ENCODE measurements at regions not wholly inside any gene's neighbourhood (a gene's known extent, or its start where the extent isn't known, plus 50 kb on each side); places are given as distances from the start of the nearest gene placed in this dataset.
A peak's percentile ranks its signal among the peaks of the same experiment; 100 is the strongest.

DNA sequence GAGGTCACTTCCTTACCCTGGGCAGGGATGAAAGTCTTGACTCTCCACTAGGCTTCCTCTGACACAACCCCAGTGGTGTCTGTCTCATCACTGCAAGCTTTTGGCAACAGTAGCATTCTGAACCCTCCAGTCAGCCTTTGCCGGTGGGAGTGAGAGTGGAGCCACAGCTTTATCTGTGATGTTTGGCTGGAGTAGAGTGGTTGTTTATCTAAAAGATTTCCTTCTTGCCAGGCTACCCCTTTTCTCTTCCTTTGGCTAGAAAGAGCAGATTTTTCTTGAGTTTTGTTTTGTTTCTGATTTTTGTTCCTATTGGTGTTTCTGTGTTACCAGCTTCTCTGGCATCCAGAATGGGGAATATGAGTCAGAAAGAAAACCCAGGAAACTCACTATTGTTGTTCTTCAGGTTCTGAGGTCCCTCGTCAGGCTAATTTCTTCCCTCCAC, 98.9 kb upstream of the KIF5B start:
- H3K9me3 ChIP-seq (ENCODE audit: control insufficient read depth, low read depth, low read length), result no peaks in the 10 kb centered on the region
- H3K27ac ChIP-seq (ENCODE audit: low read length), result no peak overlapping the region
- DNase-seq, result no peak
- no peak overlapping the region for H3K4me3 ChIP-seq (ENCODE audit: low read length)
- no peaks in the 10 kb centered on the region for H3K4me1 ChIP-seq (ENCODE audit: control insufficient read depth, insufficient read depth, low read length)
- WGBS (ENCODE audit: insufficient coverage, low lambda C conversion rate), result 100% methylated on average over 1 of the region's 2 CpGs
- H3K36me3 ChIP-seq (ENCODE audit: control insufficient read depth, insufficient read depth, low read length), result no peaks in the 10 kb centered on the region
- H3K27me3 ChIP-seq (ENCODE audit: control insufficient read depth, insufficient read depth, low read length), result no peaks in the 10 kb centered on the region

DNA sequence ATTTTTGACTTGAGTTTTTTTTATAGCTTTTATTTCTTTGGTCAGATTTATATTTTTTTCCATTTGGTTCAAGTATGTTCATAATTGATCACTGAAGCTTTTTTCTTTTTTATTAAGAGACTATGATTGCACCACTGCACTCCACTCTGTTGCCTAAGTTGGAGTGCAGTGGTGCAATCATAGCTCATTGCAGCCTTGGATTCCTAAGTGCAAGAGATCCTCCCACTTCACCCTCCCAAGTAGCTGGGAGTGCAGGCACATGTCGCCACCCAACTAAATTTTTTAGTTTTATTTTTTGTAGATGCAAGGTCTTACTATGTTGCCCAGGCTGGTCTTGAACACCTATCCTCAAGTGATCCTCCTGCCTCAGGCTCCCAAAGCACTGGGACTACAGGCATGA, 97.7 kb upstream of the KIF5B start:
- no peak for DNase-seq
- no CpG with 5 or more reads among the region's 1 CpG for WGBS (ENCODE audit: insufficient coverage, low lambda C conversion rate)
- no peak overlapping the region for H3K4me3 ChIP-seq (ENCODE audit: low read length)
- no peaks in the 10 kb centered on the region for H3K4me1 ChIP-seq (ENCODE audit: control insufficient read depth, insufficient read depth, low read length)
- H3K27me3 ChIP-seq (ENCODE audit: control insufficient read depth, insufficient read depth, low read length), result no peaks in the 10 kb centered on the region
- H3K9me3 ChIP-seq (ENCODE audit: control insufficient read depth, low read depth, low read length), result no peaks in the 10 kb centered on the region
- no peak overlapping the region for H3K27ac ChIP-seq (ENCODE audit: low read length)
- no peaks in the 10 kb centered on the region for H3K36me3 ChIP-seq (ENCODE audit: control insufficient read depth, insufficient read depth, low read length)

DNA sequence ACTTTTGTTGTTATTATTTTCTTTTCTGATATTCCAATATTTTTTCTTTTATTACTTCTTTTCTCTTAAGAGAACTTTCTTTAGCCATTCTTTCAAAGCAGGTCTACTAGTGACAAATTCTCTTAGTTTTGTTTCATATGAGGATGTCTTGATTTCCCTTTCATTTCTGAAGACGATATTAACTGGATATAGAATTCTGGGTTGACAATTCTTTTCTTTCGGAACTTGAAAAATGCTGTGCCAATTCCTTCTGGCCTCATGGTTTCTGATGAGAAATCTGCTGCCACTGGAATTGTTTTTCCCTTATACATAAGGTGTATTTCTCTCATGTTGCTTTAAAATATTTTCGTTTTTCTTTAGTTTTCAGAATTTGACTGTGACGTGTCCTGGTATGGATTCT, 97.0 kb upstream of the KIF5B start:
- Histone ChIP-seq H3K9me3 (ENCODE audit: control insufficient read depth, low read depth, low read length) (no peaks in the 10 kb centered on the region), H3K36me3 (ENCODE audit: control insufficient read depth, insufficient read depth, low read length) (no peaks in the 10 kb centered on the region), H3K4me1 (ENCODE audit: control insufficient read depth, insufficient read depth, low read length) (no peaks in the 10 kb centered on the region), H3K27ac (ENCODE audit: low read length) (no peak overlapping the region), H3K4me3 (ENCODE audit: low read length) (no peak overlapping the region), H3K27me3 (ENCODE audit: control insufficient read depth, insufficient read depth, low read length) (no peaks in the 10 kb centered on the region)
- no peak for DNase-seq
- 83% methylated on average over 2 of the region's 4 CpGs for WGBS (ENCODE audit: insufficient coverage, low lambda C conversion rate)

DNA sequence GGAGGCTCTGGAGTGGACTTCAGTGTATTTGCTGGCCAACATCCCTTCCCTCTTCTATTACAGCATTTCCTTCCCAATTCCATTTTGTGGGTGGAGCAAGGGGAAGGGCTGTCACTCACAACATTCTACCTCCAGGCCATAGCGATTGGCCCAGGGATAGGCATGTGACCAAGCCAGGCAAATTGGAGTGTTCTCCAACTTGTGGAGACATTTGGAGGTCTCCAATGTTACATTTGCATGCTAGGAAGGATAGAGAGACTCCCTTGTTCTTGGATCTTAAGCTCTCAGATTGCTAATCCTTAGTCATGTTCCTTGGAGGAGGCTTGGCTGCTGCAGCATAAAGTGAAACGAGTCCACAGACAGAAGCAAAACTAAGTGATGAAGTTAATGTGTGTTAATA, 95.6 kb upstream of the KIF5B start:
- WGBS (ENCODE audit: insufficient coverage, low lambda C conversion rate), result no CpG with 5 or more reads among the region's 2 CpGs
- Histone ChIP-seq H3K27ac (ENCODE audit: low read length) (no peak overlapping the region), H3K4me1 (ENCODE audit: control insufficient read depth, insufficient read depth, low read length) (no peaks in the 10 kb centered on the region), H3K4me3 (ENCODE audit: low read length) (no peak overlapping the region), H3K27me3 (ENCODE audit: control insufficient read depth, insufficient read depth, low read length) (no peaks in the 10 kb centered on the region), H3K36me3 (ENCODE audit: control insufficient read depth, insufficient read depth, low read length) (no peaks in the 10 kb centered on the region), H3K9me3 (ENCODE audit: control insufficient read depth, low read depth, low read length) (no peaks in the 10 kb centered on the region)
- no peak for DNase-seq

DNA sequence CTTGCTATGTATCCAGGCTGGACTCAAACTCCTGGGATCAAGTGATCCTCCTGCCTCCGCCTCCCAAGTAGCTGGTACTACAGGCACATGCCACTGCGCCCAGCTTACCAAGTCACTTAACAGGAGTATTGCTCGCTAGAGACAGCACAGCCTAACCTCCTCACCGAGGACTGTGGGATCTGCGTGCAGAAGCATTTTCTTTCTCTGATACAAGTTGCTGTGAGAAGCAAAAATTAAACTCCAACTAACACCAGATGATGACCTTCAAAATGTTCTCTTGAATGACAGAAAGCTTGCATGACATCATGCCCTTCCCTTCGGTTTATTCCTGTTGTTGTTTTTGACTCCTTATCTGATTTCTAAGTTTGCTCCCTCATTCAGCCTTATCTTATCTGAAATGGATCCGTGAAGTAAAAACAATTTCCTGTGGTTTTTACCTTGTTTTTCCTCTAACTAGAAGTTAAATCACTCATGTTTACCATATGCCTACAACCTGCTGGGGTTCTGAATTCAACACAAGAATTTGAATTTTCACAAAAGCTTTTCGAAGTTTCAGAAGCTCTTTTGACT, 94.4 kb upstream of the KIF5B start:
- WGBS (ENCODE audit: insufficient coverage, low lambda C conversion rate), result 17% methylated on average over 1 of the region's 8 CpGs
- DNase-seq, result no peak
- H3K4me3 ChIP-seq (ENCODE audit: low read length), result no peak overlapping the region
- H3K27ac ChIP-seq (ENCODE audit: low read length), result no peak overlapping the region
- H3K4me1 ChIP-seq (ENCODE audit: control insufficient read depth, insufficient read depth, low read length), result no peaks in the 10 kb centered on the region
- no peaks in the 10 kb centered on the region for H3K36me3 ChIP-seq (ENCODE audit: control insufficient read depth, insufficient read depth, low read length)
- no peaks in the 10 kb centered on the region for H3K27me3 ChIP-seq (ENCODE audit: control insufficient read depth, insufficient read depth, low read length)
- no peaks in the 10 kb centered on the region for H3K9me3 ChIP-seq (ENCODE audit: control insufficient read depth, low read depth, low read length)

GRCh38 chr10:32149252-32149955, 93.2 kb upstream of the KIF5B start:
- no peak overlapping the region for H3K27ac ChIP-seq (ENCODE audit: low read length)
- WGBS (ENCODE audit: insufficient coverage, low lambda C conversion rate), result no CpG with 5 or more reads among the region's 8 CpGs
- no peak for DNase-seq
- no peak overlapping the region for H3K4me3 ChIP-seq (ENCODE audit: low read length)
- H3K36me3 ChIP-seq (ENCODE audit: control insufficient read depth, insufficient read depth, low read length), result no peaks in the 10 kb centered on the region
- H3K27me3 ChIP-seq (ENCODE audit: control insufficient read depth, insufficient read depth, low read length), result no peaks in the 10 kb centered on the region
- H3K4me1 ChIP-seq (ENCODE audit: control insufficient read depth, insufficient read depth, low read length), result peaks cover 8% of the 10 kb centered on the region
- no peaks in the 10 kb centered on the region for H3K9me3 ChIP-seq (ENCODE audit: control insufficient read depth, low read depth, low read length)

DNA sequence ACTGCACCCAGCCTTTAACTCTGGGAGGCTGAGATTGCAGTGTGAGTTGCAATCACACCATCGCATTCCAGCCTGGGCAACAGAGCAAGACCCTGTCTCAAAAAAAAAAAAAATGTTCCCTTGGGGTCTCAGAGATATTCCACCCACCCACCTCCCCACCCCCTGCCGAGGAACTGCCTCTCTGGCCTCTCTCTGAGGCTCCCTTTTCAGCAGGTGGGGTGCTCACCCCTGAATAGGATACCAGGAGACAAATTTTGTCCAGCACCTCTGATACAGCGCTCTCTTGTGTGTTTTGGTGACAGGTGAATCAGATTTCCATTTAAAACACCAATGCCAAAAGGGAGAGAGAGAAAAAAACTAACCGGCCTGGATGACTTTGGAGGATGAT, 92.6 kb upstream of the KIF5B start:
- H3K27me3 ChIP-seq (ENCODE audit: control insufficient read depth, insufficient read depth, low read length), result no peaks in the 10 kb centered on the region
- H3K4me3 ChIP-seq (ENCODE audit: low read length), result no peak overlapping the region
- DNase-seq, result no peak
- no peaks in the 10 kb centered on the region for H3K9me3 ChIP-seq (ENCODE audit: control insufficient read depth, low read depth, low read length)
- no peak overlapping the region for H3K27ac ChIP-seq (ENCODE audit: low read length)
- H3K4me1 ChIP-seq (ENCODE audit: control insufficient read depth, insufficient read depth, low read length), result peaks cover 10% of the 10 kb centered on the region
- WGBS (ENCODE audit: insufficient coverage, low lambda C conversion rate), result 100% methylated on average over 1 of the region's 4 CpGs
- H3K36me3 ChIP-seq (ENCODE audit: control insufficient read depth, insufficient read depth, low read length), result no peaks in the 10 kb centered on the region

- WGBS (ENCODE audit: insufficient coverage, low lambda C conversion rate), result no CpG with 5 or more reads among the region's 1 CpG
- Histone ChIP-seq H3K27me3 (ENCODE audit: control insufficient read depth, insufficient read depth, low read length) (no peaks in the 10 kb centered on the region), H3K4me1 (ENCODE audit: control insufficient read depth, insufficient read depth, low read length) (peaks cover 10% of the 10 kb centered on the region), H3K9me3 (ENCODE audit: control insufficient read depth, low read depth, low read length) (no peaks in the 10 kb centered on the region), H3K36me3 (ENCODE audit: control insufficient read depth, insufficient read depth, low read length) (no peaks in the 10 kb centered on the region), H3K4me3 (ENCODE audit: low read length) (no peak overlapping the region), H3K27ac (ENCODE audit: low read length) (no peak overlapping the region)
- DNase-seq, result no peak
These were observed 91.5 kb upstream of the KIF5B start for GRCh38 chr10:32147730-32148129.

- H3K27ac ChIP-seq (ENCODE audit: low read length), result no peak overlapping the region
- H3K4me3 ChIP-seq (ENCODE audit: low read length), result no peak overlapping the region
- H3K27me3 ChIP-seq (ENCODE audit: control insufficient read depth, insufficient read depth, low read length), result no peaks in the 10 kb centered on the region
- peaks cover 10% of the 10 kb centered on the region for H3K4me1 ChIP-seq (ENCODE audit: control insufficient read depth, insufficient read depth, low read length)
- 86% methylated on average over 2 of the region's 4 CpGs for WGBS (ENCODE audit: insufficient coverage, low lambda C conversion rate)
- H3K36me3 ChIP-seq (ENCODE audit: control insufficient read depth, insufficient read depth, low read length), result no peaks in the 10 kb centered on the region
- no peak for DNase-seq
- H3K9me3 ChIP-seq (ENCODE audit: control insufficient read depth, low read depth, low read length), result no peaks in the 10 kb centered on the region
These were observed 89.9 kb upstream of the KIF5B start for GRCh38 chr10:32146166-32146565.

DNA sequence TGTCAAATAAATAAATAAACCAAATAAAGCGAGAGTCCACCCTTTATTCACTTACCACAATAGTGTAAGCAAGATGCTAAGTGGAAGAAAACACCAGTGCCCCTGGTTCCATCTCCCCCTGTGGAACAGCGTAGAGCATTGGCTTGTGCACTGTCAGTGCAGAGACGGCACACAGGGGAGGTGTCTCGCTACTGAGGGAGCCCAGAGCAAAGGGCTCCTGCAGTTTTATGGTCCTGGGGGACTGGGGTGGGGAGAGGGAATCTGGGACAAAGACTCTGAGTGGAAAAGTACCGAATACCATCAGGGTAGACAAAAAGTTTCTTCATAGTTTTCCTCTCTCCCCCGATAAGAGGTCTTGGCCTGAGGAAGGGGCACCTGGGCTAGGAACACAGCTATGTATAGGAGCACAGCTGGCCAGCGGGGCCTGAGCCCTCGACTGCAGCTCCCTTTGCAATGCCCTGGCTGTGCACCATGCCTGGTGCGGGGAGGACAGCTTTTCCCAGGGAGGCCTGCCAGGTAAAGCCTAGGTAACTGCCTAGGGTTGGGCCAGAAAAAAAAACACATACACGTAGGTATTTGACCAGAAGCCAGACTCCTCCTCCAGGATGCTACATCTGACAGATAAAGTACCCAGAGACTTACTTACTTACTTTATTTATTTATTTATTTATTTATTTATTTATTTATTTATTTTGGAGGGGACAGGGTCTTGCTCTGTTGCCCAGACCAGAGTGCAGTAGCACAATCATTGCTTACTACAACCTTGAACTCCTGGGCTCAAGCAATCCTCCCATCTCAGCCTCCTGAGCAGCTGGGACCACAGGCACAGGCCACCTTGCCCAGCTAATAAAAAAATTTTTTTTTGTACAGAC, 88.8 kb upstream of the KIF5B start:
- peak in 1 of 2 donors; percentile 61 for DNase-seq
- Histone ChIP-seq H3K4me3 (ENCODE audit: low read length) (no peak overlapping the region), H3K36me3 (ENCODE audit: control insufficient read depth, insufficient read depth, low read length) (no peaks in the 10 kb centered on the region), H3K27me3 (ENCODE audit: control insufficient read depth, insufficient read depth, low read length) (no peaks in the 10 kb centered on the region), H3K4me1 (ENCODE audit: control insufficient read depth, insufficient read depth, low read length) (peaks cover 10% of the 10 kb centered on the region), H3K27ac (ENCODE audit: low read length) (peak overlapping the region; percentile 24), H3K9me3 (ENCODE audit: control insufficient read depth, low read depth, low read length) (no peaks in the 10 kb centered on the region)
- no CpG with 5 or more reads among the region's 10 CpGs for WGBS (ENCODE audit: insufficient coverage, low lambda C conversion rate)
